ENCODE measurements at regions not wholly inside any gene's neighbourhood (a gene's known extent, or its start where the extent isn't known, plus 50 kb on each side); places are given as distances from the start of the nearest gene placed in this dataset.

- TF ChIP-seq CTCF (conservative IDR thresholded peaks at IDR 0.05) = no peak
- no peak for TF ChIP-seq EZH2 (IDR thresholded peaks at IDR 0.05; ENCODE audit: low read depth)
- Histone ChIP-seq H2AFZ (no peak overlapping the region), H3K79me2 (ENCODE audit: low read depth) (no peaks in the 10 kb centered on the region), H3K27ac (no peak overlapping the region), H3F3A (ENCODE audit: insufficient read depth, low read depth) (no peaks in the 10 kb centered on the region), H3K4me2 (no peak overlapping the region), H4K20me1 (ENCODE audit: insufficient read depth) (no peaks in the 10 kb centered on the region), H3K9me3 (ENCODE audit: insufficient read depth, low read depth) (no peaks in the 10 kb centered on the region), H3K9me2 (ENCODE audit: insufficient read depth) (no peaks in the 10 kb centered on the region), H3K4me1 (replicated peaks; ENCODE audit: insufficient read depth) (no peaks in the 10 kb centered on the region), H3K36me3 (ENCODE audit: low read depth) (no peaks in the 10 kb centered on the region), H3K27me3 (ENCODE audit: insufficient read depth, low read depth) (peaks cover 27% of the 10 kb centered on the region), H3K4me3 (no peak overlapping the region)
- CTCF ChIA-PET = no interaction called here
- DNase-seq = no peak
- intact Hi-C loops (cut with micrococcal nuclease; ENCODE audit: unreplicated experiment) = no loop called here
- POLR2A ChIA-PET (ENCODE audit: unreplicated experiment) = no interaction called here
- BruUV-seq (replicated peaks) = no TSS peak
Observed at GRCh38 chr6:40268614-40269013, 318.6 kb downstream of the LRFN2 start.

GRCh38 chr6:40268166-40268565 lies 319.0 kb downstream of the LRFN2 start:
- no peaks in the 10 kb centered on the region for H3K79me2 ChIP-seq (ENCODE audit: low read depth)

GRCh38 chr6:40265615-40266014 lies 321.5 kb downstream of the LRFN2 start:
- Histone ChIP-seq H3K27me3 (ENCODE audit: insufficient read depth, low read depth) (peaks cover 8% of the 10 kb centered on the region; the same call in 1 of the 2 replicates), H3K27ac (no peak overlapping the region), H4K20me1 (ENCODE audit: insufficient read depth) (no peaks in the 10 kb centered on the region), H3K79me2 (ENCODE audit: low read depth) (no peaks in the 10 kb centered on the region), H3K4me3 (no peak overlapping the region), H3K36me3 (ENCODE audit: low read depth) (no peaks in the 10 kb centered on the region), H3K4me1 (replicated peaks; ENCODE audit: insufficient read depth) (no peaks in the 10 kb centered on the region), H3K9me3 (ENCODE audit: insufficient read depth, low read depth) (no peaks in the 10 kb centered on the region), H3F3A (ENCODE audit: insufficient read depth, low read depth) (no peaks in the 10 kb centered on the region), H3K9me2 (ENCODE audit: insufficient read depth) (no peaks in the 10 kb centered on the region), H2AFZ (no peak overlapping the region), H3K4me2 (no peak overlapping the region)
- intact Hi-C loops (cut with micrococcal nuclease; ENCODE audit: unreplicated experiment) = no loop called here
- POLR2A ChIA-PET (ENCODE audit: unreplicated experiment) = interaction anchor here (0.6 kb wide), 1 partner anchor 1016 kb away, joined by 3 read pairs; no protein-coding TSS in a partner anchor
- TF ChIP-seq CTCF (conservative IDR thresholded peaks at IDR 0.05) = no peak
- no peak for TF ChIP-seq EZH2 (IDR thresholded peaks at IDR 0.05; ENCODE audit: low read depth)
- CTCF ChIA-PET = no interaction called here
- no TSS peak for BruUV-seq (replicated peaks)
- DNase-seq = no peak

More at GRCh38 chr6:40268166-40268565, 319.0 kb downstream of the LRFN2 start:
- peaks cover 23% of the 10 kb centered on the region; the same call in 1 of the 2 replicates for H3K27me3 ChIP-seq (ENCODE audit: insufficient read depth, low read depth)
- no peak for DNase-seq
- no TSS peak for BruUV-seq (replicated peaks)
- H3F3A ChIP-seq (ENCODE audit: insufficient read depth, low read depth) = no peaks in the 10 kb centered on the region
- TF ChIP-seq EZH2 (IDR thresholded peaks at IDR 0.05; ENCODE audit: low read depth) (no peak), CTCF (conservative IDR thresholded peaks at IDR 0.05) (no peak)
- H2AFZ ChIP-seq = no peak overlapping the region
- H3K9me3 ChIP-seq (ENCODE audit: insufficient read depth, low read depth) = no peaks in the 10 kb centered on the region
- no peaks in the 10 kb centered on the region for H3K36me3 ChIP-seq (ENCODE audit: low read depth)
- no peak overlapping the region for H3K27ac ChIP-seq
- intact Hi-C loops (cut with micrococcal nuclease; ENCODE audit: unreplicated experiment) = no loop called here
- H4K20me1 ChIP-seq (ENCODE audit: insufficient read depth) = no peaks in the 10 kb centered on the region
- H3K4me3 ChIP-seq = no peak overlapping the region
- POLR2A ChIA-PET (ENCODE audit: unreplicated experiment) = no interaction called here
- CTCF ChIA-PET = no interaction called here
- no peak overlapping the region for H3K4me2 ChIP-seq
- H3K9me2 ChIP-seq (ENCODE audit: insufficient read depth) = no peaks in the 10 kb centered on the region
- H3K4me1 ChIP-seq (replicated peaks; ENCODE audit: insufficient read depth) = no peaks in the 10 kb centered on the region
